Stimulated activated CD8-positive, alpha-beta memory T cell treated with anti-CD3 and anti-CD28 coated beads, Interleukin-7, amount 100 ng/mL, for 1 hour (primary cell): ENCODE measurements at regions not wholly inside any gene's neighbourhood (a gene's known extent, or its start where the extent isn't known, plus 50 kb on each side); places are given as distances from the start of the nearest gene placed in this dataset.

ENCODE experiments used
- DNase-seq, 2 donors: peaks; one replicate each; pipeline ENCODE4 v3.0.0-alpha.2; 2020; ENCODE audit warnings: low read depth in 2 of 2

- no peak for DNase-seq
Measured at GRCh38 chr12:116456330-116457082, 102.7 kb upstream of the MAP1LC3B2 start.

GRCh38 chr12:116458492-116458891 lies 100.7 kb upstream of the MAP1LC3B2 start:
- no peak for DNase-seq

- DNase-seq = no peak
Measured at GRCh38 chr12:116459011-116459875, 99.9 kb upstream of the MAP1LC3B2 start.

GRCh38 chr12:116459916-116460663 lies 99.1 kb upstream of the MAP1LC3B2 start:
- no peak for DNase-seq

- no peak for DNase-seq
Measured at GRCh38 chr12:116461060-116461459, 98.1 kb upstream of the MAP1LC3B2 start.

- DNase-seq = no peak
Measured at GRCh38 chr12:116463366-116463765, 95.8 kb upstream of the MAP1LC3B2 start.

GRCh38 chr12:116465407-116465806 lies 93.8 kb upstream of the MAP1LC3B2 start:
- DNase-seq = no peak

- no peak for DNase-seq
Measured at GRCh38 chr12:116465856-116466255, 93.3 kb upstream of the MAP1LC3B2 start.

GRCh38 chr12:116466536-116466935 lies 92.6 kb upstream of the MAP1LC3B2 start:
- no peak for DNase-seq

GRCh38 chr12:116469344-116469743 lies 89.8 kb upstream of the MAP1LC3B2 start:
- no peak for DNase-seq

- DNase-seq = no peak
Measured at GRCh38 chr12:116471544-116471943, 87.6 kb upstream of the MAP1LC3B2 start.

- DNase-seq = no peak
Measured at GRCh38 chr12:116472193-116472592, 87.0 kb upstream of the MAP1LC3B2 start.

- no peak for DNase-seq
Measured at GRCh38 chr12:116473416-116473815, 85.8 kb upstream of the MAP1LC3B2 start.

GRCh38 chr12:116474331-116474730 lies 84.8 kb upstream of the MAP1LC3B2 start:
- no peak for DNase-seq

- no peak for DNase-seq
Measured at GRCh38 chr12:116474899-116475298, 84.3 kb upstream of the MAP1LC3B2 start.

GRCh38 chr12:116476227-116476822 lies 82.9 kb upstream of the MAP1LC3B2 start:
- DNase-seq = no peak

- no peak for DNase-seq
Measured at GRCh38 chr12:116478243-116478773, 80.9 kb upstream of the MAP1LC3B2 start.

GRCh38 chr12:116480210-116480810 lies 78.9 kb upstream of the MAP1LC3B2 start:
- DNase-seq = no peak

- no peak for DNase-seq
Measured at GRCh38 chr12:116481726-116482125, 77.5 kb upstream of the MAP1LC3B2 start.

GRCh38 chr12:116482179-116482578 lies 77.0 kb upstream of the MAP1LC3B2 start:
- no peak for DNase-seq

GRCh38 chr12:116482859-116483258 lies 76.3 kb upstream of the MAP1LC3B2 start:
- no peak for DNase-seq
